H9 (cell line): ENCODE measurements at regions not wholly inside any gene's neighbourhood (a gene's known extent, or its start where the extent isn't known, plus 50 kb on each side); places are given as distances from the start of the nearest gene placed in this dataset.
A peak's percentile ranks its signal among the peaks of the same experiment; 100 is the strongest.

Source experiments
- DNase-seq: peaks from one replicate; pipeline ENCODE4 v3.0.0-alpha.2; 2017
- H2AFZ ChIP-seq: one replicate; pipeline ENCODE4 v1.6.1; 2013; ENCODE audit warnings: mild to moderate bottlenecking, low read length, control low read depth, moderate library complexity
- H2AK5ac ChIP-seq: 2 replicates; pipeline ENCODE4 v1.6.1; 2013; ENCODE audit warnings: low read length, control low read depth, mixed read lengths; ENCODE audit not compliant: insufficient read length
- H2BK120ac ChIP-seq: one replicate; pipeline ENCODE4 v1.6.1; 2013; ENCODE audit warnings: low read depth, mild to moderate bottlenecking, low read length, control low read depth, inconsistent platforms; ENCODE audit not compliant: poor library complexity, severe bottlenecking
- H2BK12ac ChIP-seq: 2 replicates; pipeline ENCODE4 v1.6.1; 2013; ENCODE audit warnings: low read length, control low read depth, mixed read lengths, low read depth; ENCODE audit not compliant: insufficient read length
- H2BK15ac ChIP-seq: 2 replicates; pipeline ENCODE4 v1.6.1; 2013; ENCODE audit warnings: low read depth, low read length, control low read depth
- H2BK20ac ChIP-seq: one replicate; pipeline ENCODE4 v1.6.1; 2013; ENCODE audit warnings: low read depth, mild to moderate bottlenecking, low read length, control low read depth, inconsistent platforms; ENCODE audit not compliant: poor library complexity, severe bottlenecking
- H2BK5ac ChIP-seq: 2 replicates; pipeline ENCODE4 v1.6.1; 2013; ENCODE audit warnings: low read length, control low read depth, mixed read lengths; ENCODE audit not compliant: insufficient read length
- H3K14ac ChIP-seq: 2 replicates; pipeline ENCODE4 v1.6.1; 2013; ENCODE audit warnings: low read length, control low read depth; ENCODE audit not compliant: insufficient read depth
- H3K18ac ChIP-seq: 2 replicates; pipeline ENCODE4 v1.6.1; 2013; ENCODE audit warnings: low read depth, mild to moderate bottlenecking, mixed read lengths, low read length, control low read depth; ENCODE audit not compliant: insufficient read length
- H3K23ac ChIP-seq: 2 replicates; pipeline ENCODE4 v1.6.1; 2013; ENCODE audit warnings: low read length, control low read depth, mixed read lengths, low read depth; ENCODE audit not compliant: insufficient read length
- H3K23me2 ChIP-seq: 2 replicates; pipeline ENCODE4 v1.6.1; 2013; ENCODE audit warnings: low read depth, mild to moderate bottlenecking, mixed read lengths, low read length, control low read depth; ENCODE audit not compliant: insufficient read length, poor library complexity, severe bottlenecking
- H3K27ac ChIP-seq: 2 replicates; pipeline ENCODE4 v1.5.1; 2013; ENCODE audit warnings: low read length, control low read depth, mixed read lengths, low read depth; ENCODE audit not compliant: insufficient read length
- H3K27me3 ChIP-seq: 2 replicates; pipeline ENCODE4 v1.6.1; 2013; ENCODE audit warnings: low read length, control low read depth, inconsistent platforms; ENCODE audit not compliant: insufficient read depth
- H3K4ac ChIP-seq: 2 replicates; pipeline ENCODE4 v1.6.1; 2013; ENCODE audit warnings: low read depth, mild to moderate bottlenecking, control low read depth, inconsistent platforms, low read length, moderate library complexity
- H3K4me1 ChIP-seq: 2 replicates; pipeline ENCODE4 v1.6.1; 2013; ENCODE audit warnings: low read length, control low read depth, inconsistent platforms; ENCODE audit not compliant: insufficient read depth
- H3K4me2 ChIP-seq: 2 replicates; pipeline ENCODE4 v1.6.1; 2013; ENCODE audit warnings: low read length, control low read depth, mixed read lengths; ENCODE audit not compliant: insufficient read length, insufficient read depth
- H3K56ac ChIP-seq: 2 replicates; pipeline ENCODE4 v1.6.1; 2013; ENCODE audit warnings: low read depth, mild to moderate bottlenecking, mixed read lengths, low read length, control low read depth; ENCODE audit not compliant: insufficient read length
- H3K79me1 ChIP-seq: 2 replicates; pipeline ENCODE4 v1.6.1; 2013; ENCODE audit warnings: low read depth, mild to moderate bottlenecking, moderate library complexity, low read length, control low read depth, inconsistent platforms; ENCODE audit not compliant: insufficient read depth, poor library complexity, severe bottlenecking
- H3K79me2 ChIP-seq: 2 replicates; pipeline ENCODE4 v1.6.1; 2013; ENCODE audit warnings: low read length, control low read depth, inconsistent platforms; ENCODE audit not compliant: insufficient read depth
- H3K9ac ChIP-seq: 2 replicates; pipeline ENCODE4 v1.6.1; 2013; ENCODE audit warnings: low read length, control low read depth, mixed read lengths; ENCODE audit not compliant: insufficient read length; ENCODE audit errors: extremely low read depth
- H3K9me3 ChIP-seq: one replicate; pipeline ENCODE4 v1.6.1; 2013; ENCODE audit warnings: low read depth, low read length, inconsistent platforms; ENCODE audit not compliant: control insufficient read depth
- H3T11ph ChIP-seq: one replicate; pipeline ENCODE4 v1.6.1; 2013; ENCODE audit warnings: mild to moderate bottlenecking, low read length, control low read depth, inconsistent platforms
- H4K20me1 ChIP-seq: one replicate; pipeline ENCODE4 v1.6.1; 2013; ENCODE audit not compliant: control insufficient read depth, insufficient read length, insufficient read depth
- H4K5ac ChIP-seq: 2 replicates; pipeline ENCODE4 v1.6.1; 2013; ENCODE audit warnings: low read depth, mild to moderate bottlenecking, mixed read lengths, low read length, control low read depth; ENCODE audit not compliant: insufficient read length
- H4K8ac ChIP-seq: replicated peaks from 2 replicates; pipeline ENCODE4 v1.6.1; 2013; ENCODE audit warnings: low read length, control low read depth, mixed read lengths, low read depth; ENCODE audit not compliant: insufficient read length
- H4K91ac ChIP-seq: 2 replicates; pipeline ENCODE4 v1.6.1; 2013; ENCODE audit warnings: low read depth, mild to moderate bottlenecking, moderate library complexity, mixed read lengths, low read length, control low read depth; ENCODE audit not compliant: insufficient read length
- H3K27ac Mint-ChIP-seq, 3 experiments: 2 replicates in 2 of 3; 3 replicates in 1 of 3; pipeline ENCODE4 v1.8.0; 2020 to 2021; ENCODE audit warnings: mixed read lengths in 3 of 3, mild to moderate bottlenecking in 1 of 3, moderate library complexity in 1 of 3
- H3K27me3 Mint-ChIP-seq: 2 replicates; pipeline ENCODE4 v1.8.0; 2021; ENCODE audit warnings: low read depth, mild to moderate bottlenecking, moderate library complexity, mixed read lengths
- H3K36me3 Mint-ChIP-seq, 3 experiments: 2 replicates in 2 of 3; 3 replicates in 1 of 3; pipeline ENCODE4 v1.8.0; 2020 to 2021; ENCODE audit warnings: low read depth in 3 of 3, mixed read lengths in 3 of 3; ENCODE audit not compliant: insufficient read depth in 1 of 3
- H3K4me1 Mint-ChIP-seq, 2 experiments: 2 replicates each; pipeline ENCODE4 v1.8.0; 2020; ENCODE audit warnings: mixed read lengths in 2 of 2
- H3K4me3 Mint-ChIP-seq, 2 experiments: 2 replicates in 1 of 2; 3 replicates in 1 of 2; pipeline ENCODE4 v1.8.0; 2020 to 2021; ENCODE audit warnings: mild to moderate bottlenecking in 2 of 2, mixed read lengths in 2 of 2, moderate library complexity in 1 of 2
- H3K9me3 Mint-ChIP-seq, 2 experiments: 2 replicates in 1 of 2; 3 replicates in 1 of 2; pipeline ENCODE4 v1.8.0; 2020; ENCODE audit warnings: mild to moderate bottlenecking in 2 of 2, mixed read lengths in 2 of 2, moderate library complexity in 1 of 2
- CTCF ChIP-seq: fragments of 200-600 bp; sonication (generic); conservative IDR thresholded peaks from 3 replicates; pipeline ENCODE4 v1.8.0; 2021; ENCODE audit warnings: antibody characterized with exemption, mild to moderate bottlenecking
- WGBS: extraction: QIAGEN DNeasy Blood & Tissue Kit; methylation state at CpG from one replicate; pipeline ENCODE4 v1.1.7; 2013; ENCODE audit warnings: missing lambda C conversion rate, low lambda C conversion rate, mixed read lengths; ENCODE audit not compliant: insufficient read length; ENCODE audit errors: extremely low coverage; 5-methylcytosine and 5-hydroxymethylcytosine counted together

GRCh38 chr2:60365556-60365955 lies 187.9 kb downstream of the BCL11A start:
- Histone ChIP-seq H3K9ac (no peak overlapping the region), H4K91ac (no peak overlapping the region), H3T11ph (no peak overlapping the region), H3K23ac (no peak overlapping the region), H3K56ac (no peak overlapping the region), H2BK15ac (no peak overlapping the region), H2BK12ac (no peak overlapping the region), H2AK5ac (no peak overlapping the region), H3K4me2 (no peak overlapping the region), H3K27ac (no peak overlapping the region), H4K20me1 (no peaks in the 10 kb centered on the region), H2BK5ac (no peak overlapping the region), H3K4me1 (no peaks in the 10 kb centered on the region; the same call in 1 of the 2 replicates), H3K79me1 (no peaks in the 10 kb centered on the region), H4K5ac (no peak overlapping the region), H3K14ac (no peak overlapping the region), H2AFZ (no peak overlapping the region), H3K18ac (no peak overlapping the region), H3K23me2 (no peaks in the 10 kb centered on the region), H3K27me3 (no peaks in the 10 kb centered on the region), H2BK120ac (no peak overlapping the region), H2BK20ac (no peak overlapping the region), H4K8ac (no peak overlapping the region), H3K4ac (no peak overlapping the region), H3K79me2 (no peaks in the 10 kb centered on the region), H3K9me3 (no peaks in the 10 kb centered on the region)
- no peak overlapping the region; a peak in 1 of 7 replicates for H3K27ac Mint-ChIP-seq
- no peaks in the 10 kb centered on the region; the same call in 1 of the 2 replicates for H3K27me3 Mint-ChIP-seq
- DNase-seq = peak; percentile 6
- WGBS = no CpG with 5 or more reads among the region's 5 CpGs
- H3K36me3 Mint-ChIP-seq = no peaks in the 10 kb centered on the region
- TF ChIP-seq CTCF = no peak
- no peaks in the 10 kb centered on the region; a peak in 1 of 5 replicates for H3K9me3 Mint-ChIP-seq
- H3K4me3 Mint-ChIP-seq = no peak overlapping the region
- H3K4me1 Mint-ChIP-seq = peaks cover 18 to 22% of the 10 kb centered on the region in 2 experiments
